ENCODE measurements at regions not wholly inside any gene's neighbourhood (a gene's known extent, or its start where the extent isn't known, plus 50 kb on each side); places are given as distances from the start of the nearest gene placed in this dataset. TPM values are rescaled to one million over a fixed set of nuclear protein-coding genes. Genes with fewer than 3 reads are reported as not detected.

- no TSS peak for BruUV-seq (replicated peaks)
Measured at GRCh38 chr9:84224246-84224645, 116.3 kb downstream of the SLC28A3 start.

More at GRCh38 chr9:84224246-84224645, 116.3 kb downstream of the SLC28A3 start:
- H3K27ac ChIP-seq (ENCODE audit: insufficient read depth, low read depth, low read length): no peak overlapping the region
- no peaks in the 10 kb centered on the region for H3K4me1 ChIP-seq (ENCODE audit: control insufficient read depth, extremely low read depth, insufficient read depth, low read length)
- TF ChIP-seq MYC (IDR thresholded peaks at IDR 0.05; ENCODE audit: low read depth, low read length): no peak
- no peak for TF ChIP-seq EZH2 (IDR thresholded peaks at IDR 0.05; ENCODE audit: borderline replicate concordance, low read depth, low read length, severe bottlenecking)
- H4K20me1 ChIP-seq (replicated peaks; ENCODE audit: control insufficient read depth, extremely low read depth, insufficient read depth, low read length): no peaks in the 10 kb centered on the region
- dilution Hi-C loops (cut with MboI; ENCODE audit: extremely low pct_ligation_motif_present, low sequenced_read_pairs) (no loop called here), intact Hi-C loops (cut with micrococcal nuclease) (no loop called here)
- no peaks in the 10 kb centered on the region for H3K27me3 ChIP-seq (ENCODE audit: control insufficient read depth in 2 of 2, insufficient read depth in 2 of 2, low read length in 2 of 2)
- POLR2A ChIA-PET: no interaction called here
- no peak overlapping the region for H3K9ac ChIP-seq (replicated peaks; ENCODE audit: extremely low read depth, insufficient read depth, low read length)
- H3K4me3 ChIP-seq (replicated peaks in 1 of 3; ENCODE audit: insufficient read depth in 1 of 3, low read depth in 1 of 3, low read length in 3 of 3): no peak overlapping the region
- no peaks in the 10 kb centered on the region for H3K79me2 ChIP-seq (ENCODE audit: control insufficient read depth, insufficient read depth, low read length)
- FAIRE-seq (no peak), DNase-seq (ENCODE audit: low read depth, low spot score) (no peak)
- CTCF ChIA-PET: no interaction called here
- no peak overlapping the region for H3K4me2 ChIP-seq (ENCODE audit: insufficient read depth, low read length)
- no peak overlapping the region for H2AFZ ChIP-seq (ENCODE audit: low read depth, low read length)
- no peaks in the 10 kb centered on the region for H3K36me3 ChIP-seq (ENCODE audit: control insufficient read depth in 2 of 2, extremely low read depth in 1 of 2, insufficient read depth in 2 of 2, low read length in 2 of 2)
- H3K9me3 ChIP-seq (replicated peaks; ENCODE audit: control insufficient read depth, insufficient read depth, low read length): no peaks in the 10 kb centered on the region
- H3K9me1 ChIP-seq (replicated peaks; ENCODE audit: control insufficient read depth, extremely low read depth, insufficient read depth, low read length): no peaks in the 10 kb centered on the region

Small RNA genes lying in the stretch of these regions (small RNA-seq; reads per million reads assigned to genes)
- not detected for gene AL390838.2 (ENCODE audit: insufficient read depth, insufficient read length, low read depth, low replicate concordance)

Data from endothelial cell of umbilical vein (primary cell).